ENCODE measurements at regions not wholly inside any gene's neighbourhood (a gene's known extent, or its start where the extent isn't known, plus 50 kb on each side); places are given as distances from the start of the nearest gene placed in this dataset.

GRCh38 chr5:26236936-26237335 lies 801.5 kb downstream of the CDH9 start:
- no peak overlapping the region for H3K4me3 ChIP-seq (ENCODE audit: low read length in 2 of 2)
- no peaks in the 10 kb centered on the region for H3K9me3 ChIP-seq (ENCODE audit: control insufficient read depth, low read length)
- no peak for DNase-seq
- no peak for ATAC-seq (ENCODE audit: low FRiP score)
- no peaks in the 10 kb centered on the region for H3K36me3 ChIP-seq (ENCODE audit: control insufficient read depth in 1 of 2, insufficient read depth in 2 of 2, low read length in 1 of 2)
- no peak overlapping the region for H3K27ac ChIP-seq (ENCODE audit: low read depth in 1 of 2, low read length in 2 of 2)
- no peaks in the 10 kb centered on the region for H3K4me1 ChIP-seq (ENCODE audit: control insufficient read depth in 1 of 2, insufficient read depth in 2 of 2, low read length in 2 of 2)
- intact Hi-C loops (cut with DNase I) = no loop called here
- H3K27me3 ChIP-seq (ENCODE audit: control insufficient read depth in 1 of 2, insufficient read depth in 2 of 2, low read length in 1 of 2) = no peaks in the 10 kb centered on the region
- 97% methylated on average over 12 of the region's 12 CpGs for WGBS, 2 donors

GRCh38 chr5:26232706-26233105 lies 805.7 kb downstream of the CDH9 start:
- H3K36me3 ChIP-seq (ENCODE audit: control insufficient read depth in 1 of 2, insufficient read depth in 2 of 2, low read length in 1 of 2) = no peaks in the 10 kb centered on the region
- H3K27me3 ChIP-seq (ENCODE audit: control insufficient read depth in 1 of 2, insufficient read depth in 2 of 2, low read length in 1 of 2) = no peaks in the 10 kb centered on the region
- H3K9me3 ChIP-seq (ENCODE audit: control insufficient read depth, low read length) = no peaks in the 10 kb centered on the region
- DNase-seq = no peak
- intact Hi-C loops (cut with DNase I) = no loop called here
- H3K4me3 ChIP-seq (ENCODE audit: low read length in 2 of 2) = no peak overlapping the region
- H3K4me1 ChIP-seq (ENCODE audit: control insufficient read depth in 1 of 2, insufficient read depth in 2 of 2, low read length in 2 of 2) = no peaks in the 10 kb centered on the region
- 85 to 94% methylated on average over 7 to 8 of the region's 8 CpGs for WGBS, 2 donors
- H3K27ac ChIP-seq (ENCODE audit: low read depth in 1 of 2, low read length in 2 of 2) = no peak overlapping the region
- no peak for ATAC-seq (ENCODE audit: low FRiP score)

DNA sequence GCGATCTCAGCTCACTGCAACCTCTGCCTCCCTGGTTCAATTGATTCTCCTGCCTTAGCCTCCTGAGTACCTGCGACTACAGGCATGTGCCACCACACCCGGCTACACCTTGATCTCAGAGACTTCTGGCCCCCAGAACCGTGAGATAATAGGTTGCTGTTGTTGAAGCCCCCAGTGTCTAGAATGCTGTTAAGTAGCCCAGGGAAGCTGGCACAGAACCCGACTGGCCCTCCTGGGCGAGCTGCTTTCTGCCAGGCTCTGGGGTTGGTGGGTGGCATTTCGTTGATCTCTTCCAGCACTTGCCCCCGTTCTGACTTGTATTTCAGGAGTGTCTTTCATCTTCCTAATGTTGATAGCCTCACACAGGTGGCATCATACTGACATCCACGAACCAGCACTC lies 807.1 kb downstream of the CDH9 start:
- Histone ChIP-seq H3K4me1 (ENCODE audit: control insufficient read depth in 1 of 2, insufficient read depth in 2 of 2, low read length in 2 of 2) (no peaks in the 10 kb centered on the region), H3K4me3 (ENCODE audit: low read length in 2 of 2) (no peak overlapping the region), H3K27me3 (ENCODE audit: control insufficient read depth in 1 of 2, insufficient read depth in 2 of 2, low read length in 1 of 2) (no peaks in the 10 kb centered on the region), H3K9me3 (ENCODE audit: control insufficient read depth, low read length) (no peaks in the 10 kb centered on the region), H3K36me3 (ENCODE audit: control insufficient read depth in 1 of 2, insufficient read depth in 2 of 2, low read length in 1 of 2) (no peaks in the 10 kb centered on the region), H3K27ac (ENCODE audit: low read depth in 1 of 2, low read length in 2 of 2) (no peak overlapping the region)
- WGBS, 2 donors = 79 to 84% methylated on average over 9 of the region's 9 CpGs
- DNase-seq (no peak), ATAC-seq (ENCODE audit: low FRiP score) (no peak)
- intact Hi-C loops (cut with DNase I) = no loop called here

GRCh38 chr5:26229848-26230247 lies 808.5 kb downstream of the CDH9 start:
- no peaks in the 10 kb centered on the region for H3K9me3 ChIP-seq (ENCODE audit: control insufficient read depth, low read length)
- 89% methylated on average over 8 of the region's 8 CpGs for WGBS, 2 donors

GRCh38 chr5:26227245-26227644 lies 811.1 kb downstream of the CDH9 start:
- Histone ChIP-seq H3K4me3 (ENCODE audit: low read length in 2 of 2) (no peak overlapping the region), H3K27me3 (ENCODE audit: control insufficient read depth in 1 of 2, insufficient read depth in 2 of 2, low read length in 1 of 2) (no peaks in the 10 kb centered on the region), H3K9me3 (ENCODE audit: control insufficient read depth, low read length) (no peaks in the 10 kb centered on the region), H3K36me3 (ENCODE audit: control insufficient read depth in 1 of 2, insufficient read depth in 2 of 2, low read length in 1 of 2) (no peaks in the 10 kb centered on the region), H3K4me1 (ENCODE audit: control insufficient read depth in 1 of 2, insufficient read depth in 2 of 2, low read length in 2 of 2) (no peaks in the 10 kb centered on the region), H3K27ac (ENCODE audit: low read depth in 1 of 2, low read length in 2 of 2) (no peak overlapping the region)
- no peak for DNase-seq
- intact Hi-C loops (cut with DNase I) = no loop called here
- WGBS, 2 donors = 79 to 86% methylated on average over 6 of the region's 6 CpGs
- no peak for ATAC-seq (ENCODE audit: low FRiP score)

More at GRCh38 chr5:26229848-26230247, 808.5 kb downstream of the CDH9 start:
- no peaks in the 10 kb centered on the region for H3K4me1 ChIP-seq (ENCODE audit: control insufficient read depth in 1 of 2, insufficient read depth in 2 of 2, low read length in 2 of 2)
- ATAC-seq (ENCODE audit: low FRiP score) (no peak), DNase-seq (no peak)
- no peak overlapping the region for H3K27ac ChIP-seq (ENCODE audit: low read depth in 1 of 2, low read length in 2 of 2)
- no peaks in the 10 kb centered on the region for H3K27me3 ChIP-seq (ENCODE audit: control insufficient read depth in 1 of 2, insufficient read depth in 2 of 2, low read length in 1 of 2)
- no peak overlapping the region for H3K4me3 ChIP-seq (ENCODE audit: low read length in 2 of 2)
- intact Hi-C loops (cut with DNase I) = no loop called here
- H3K36me3 ChIP-seq (ENCODE audit: control insufficient read depth in 1 of 2, insufficient read depth in 2 of 2, low read length in 1 of 2) = no peaks in the 10 kb centered on the region

- Histone ChIP-seq H3K4me1 (ENCODE audit: control insufficient read depth in 1 of 2, insufficient read depth in 2 of 2, low read length in 2 of 2) (no peaks in the 10 kb centered on the region), H3K36me3 (ENCODE audit: control insufficient read depth in 1 of 2, insufficient read depth in 2 of 2, low read length in 1 of 2) (no peaks in the 10 kb centered on the region), H3K27ac (ENCODE audit: low read depth in 1 of 2, low read length in 2 of 2) (no peak overlapping the region), H3K4me3 (ENCODE audit: low read length in 2 of 2) (no peak overlapping the region), H3K27me3 (ENCODE audit: control insufficient read depth in 1 of 2, insufficient read depth in 2 of 2, low read length in 1 of 2) (no peaks in the 10 kb centered on the region), H3K9me3 (ENCODE audit: control insufficient read depth, low read length) (no peaks in the 10 kb centered on the region)
- intact Hi-C loops (cut with DNase I) = no loop called here
- DNase-seq (no peak), ATAC-seq (ENCODE audit: low FRiP score) (no peak)
- 75 to 79% methylated on average over 2 of the region's 2 CpGs for WGBS, 2 donors
These were observed 833.3 kb downstream of the CDH9 start for GRCh38 chr5:26205121-26205520.

GRCh38 chr5:26193626-26194025 lies 844.8 kb downstream of the CDH9 start:
- Histone ChIP-seq H3K36me3 (ENCODE audit: control insufficient read depth in 1 of 2, insufficient read depth in 2 of 2, low read length in 1 of 2) (no peaks in the 10 kb centered on the region), H3K4me1 (ENCODE audit: control insufficient read depth in 1 of 2, insufficient read depth in 2 of 2, low read length in 2 of 2) (no peaks in the 10 kb centered on the region), H3K27ac (ENCODE audit: low read depth in 1 of 2, low read length in 2 of 2) (no peak overlapping the region), H3K27me3 (ENCODE audit: control insufficient read depth in 1 of 2, insufficient read depth in 2 of 2, low read length in 1 of 2) (no peaks in the 10 kb centered on the region), H3K9me3 (ENCODE audit: control insufficient read depth, low read length) (no peaks in the 10 kb centered on the region), H3K4me3 (ENCODE audit: low read length in 2 of 2) (no peak overlapping the region)
- DNase-seq = no peak
- WGBS, 2 donors = 71 to 81% methylated on average over 5 of the region's 5 CpGs
- ATAC-seq (ENCODE audit: low FRiP score) = no peak
- intact Hi-C loops (cut with DNase I) = no loop called here

- intact Hi-C loops (cut with DNase I) = no loop called here
- Histone ChIP-seq H3K9me3 (ENCODE audit: control insufficient read depth, low read length) (no peaks in the 10 kb centered on the region), H3K36me3 (ENCODE audit: control insufficient read depth in 1 of 2, insufficient read depth in 2 of 2, low read length in 1 of 2) (no peaks in the 10 kb centered on the region), H3K27me3 (ENCODE audit: control insufficient read depth in 1 of 2, insufficient read depth in 2 of 2, low read length in 1 of 2) (no peaks in the 10 kb centered on the region), H3K4me1 (ENCODE audit: control insufficient read depth in 1 of 2, insufficient read depth in 2 of 2, low read length in 2 of 2) (no peaks in the 10 kb centered on the region), H3K27ac (ENCODE audit: low read depth in 1 of 2, low read length in 2 of 2) (no peak overlapping the region), H3K4me3 (ENCODE audit: low read length in 2 of 2) (no peak overlapping the region)
- no peak for DNase-seq
- no peak for ATAC-seq (ENCODE audit: low FRiP score)
These were observed 845.9 kb downstream of the CDH9 start for GRCh38 chr5:26192486-26192885.

GRCh38 chr5:26181582-26181981 lies 856.8 kb downstream of the CDH9 start:
- Histone ChIP-seq H3K36me3 (ENCODE audit: control insufficient read depth in 1 of 2, insufficient read depth in 2 of 2, low read length in 1 of 2) (no peaks in the 10 kb centered on the region), H3K27ac (ENCODE audit: low read depth in 1 of 2, low read length in 2 of 2) (no peak overlapping the region), H3K27me3 (ENCODE audit: control insufficient read depth in 1 of 2, insufficient read depth in 2 of 2, low read length in 1 of 2) (no peaks in the 10 kb centered on the region), H3K9me3 (ENCODE audit: control insufficient read depth, low read length) (no peaks in the 10 kb centered on the region), H3K4me3 (ENCODE audit: low read length in 2 of 2) (no peak overlapping the region), H3K4me1 (ENCODE audit: control insufficient read depth in 1 of 2, insufficient read depth in 2 of 2, low read length in 2 of 2) (no peaks in the 10 kb centered on the region)
- DNase-seq (no peak), ATAC-seq (ENCODE audit: low FRiP score) (no peak)
- intact Hi-C loops (cut with DNase I) = no loop called here
- 87 to 96% methylated on average over 1 of the region's 1 CpG for WGBS, 2 donors

Measured in aorta (tissue), 5 donors.